ENCODE measurements at regions not wholly inside any gene's neighbourhood (a gene's known extent, or its start where the extent isn't known, plus 50 kb on each side); places are given as distances from the start of the nearest gene placed in this dataset.

DNA sequence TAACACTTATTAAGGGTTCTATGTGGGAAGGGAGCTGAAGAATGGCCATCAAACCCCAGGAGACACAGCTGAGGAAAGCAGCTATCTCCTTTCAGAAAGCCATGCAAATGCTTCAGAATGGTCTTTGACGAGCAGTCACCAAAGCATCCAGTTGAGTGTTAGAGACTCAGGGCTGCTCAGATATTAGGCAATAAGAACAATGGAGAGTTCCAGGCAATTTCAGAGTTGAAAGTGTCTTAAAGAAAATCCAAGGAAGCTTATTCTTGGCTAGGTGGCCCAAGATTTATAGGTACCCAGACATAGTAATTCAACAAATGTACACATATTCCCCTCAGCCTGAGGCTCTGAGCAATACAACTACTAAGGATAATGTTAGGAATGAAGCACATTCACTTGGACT, 180.1 kb upstream of the SOX4 start:
- Histone ChIP-seq H3K23ac (ENCODE audit: low read length) (no peak overlapping the region), H3K36me3 (ENCODE audit: control insufficient read depth in 1 of 2, insufficient read depth in 2 of 2, low read length in 2 of 2) (no peaks in the 10 kb centered on the region), H3K27ac (ENCODE audit: low read depth, low read length) (no peak overlapping the region), H3K4me1 (ENCODE audit: control insufficient read depth in 1 of 2, insufficient read depth in 2 of 2, low read length in 2 of 2) (no peaks in the 10 kb centered on the region), H3K79me1 (ENCODE audit: low read length) (no peaks in the 10 kb centered on the region), H3K9ac (ENCODE audit: low read length) (no peak overlapping the region), H2AFZ (ENCODE audit: insufficient read depth, low read length, poor library complexity) (no peak overlapping the region), H3K18ac (ENCODE audit: low read length) (no peak overlapping the region), H3K4me3 (ENCODE audit: low read depth, low read length) (no peak overlapping the region), H2BK5ac (ENCODE audit: low read depth, low read length, poor library complexity) (no peak overlapping the region), H3K79me2 (ENCODE audit: control insufficient read depth, insufficient read depth, low read length, poor library complexity) (no peaks in the 10 kb centered on the region), H3K27me3 (ENCODE audit: insufficient read depth, low read length) (no peaks in the 10 kb centered on the region), H2AK5ac (ENCODE audit: low read length) (no peak overlapping the region), H3K4ac (ENCODE audit: low read depth, low read length) (no peak overlapping the region), H3K14ac (ENCODE audit: low read length) (no peak overlapping the region), H3K4me2 (ENCODE audit: low read length) (no peak overlapping the region), H4K12ac (ENCODE audit: low read depth, low read length) (no peak overlapping the region), H3K9me3 (ENCODE audit: insufficient read depth, low read depth, low read length) (peaks cover 1% of the 10 kb centered on the region), H2BK120ac (ENCODE audit: insufficient read depth, low read length, poor library complexity) (no peak overlapping the region), H4K8ac (ENCODE audit: low read depth, low read length) (no peak overlapping the region), H4K91ac (ENCODE audit: low read depth, low read length) (no peak overlapping the region), H2BK12ac (ENCODE audit: low read length) (no peak overlapping the region)
- DNase-seq = no peak
- WGBS (ENCODE audit: extremely low coverage, insufficient coverage, insufficient read length) = no CpG with 5 or more reads among the region's 1 CpG

DNA sequence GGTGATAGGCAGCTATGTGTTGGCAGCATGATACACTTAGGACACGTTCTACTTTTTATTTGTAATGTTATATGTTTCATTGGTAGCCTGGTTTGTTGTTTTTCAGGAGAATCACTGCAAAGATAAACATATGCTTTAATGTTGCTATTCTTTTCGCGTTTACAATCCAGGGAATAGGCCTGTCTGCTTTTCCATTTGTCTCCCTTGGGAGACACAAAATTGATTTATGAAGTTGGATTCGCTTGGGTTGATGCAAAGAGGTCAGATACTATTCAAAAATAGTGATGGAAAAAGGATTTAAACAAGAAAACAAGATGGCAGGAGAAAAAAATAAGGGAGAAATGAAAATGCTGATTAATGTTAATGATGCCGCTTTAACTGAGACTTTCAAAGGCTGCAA, 179.5 kb upstream of the SOX4 start:
- Histone ChIP-seq H2BK5ac (ENCODE audit: low read depth, low read length, poor library complexity) (no peak overlapping the region), H4K12ac (ENCODE audit: low read depth, low read length) (no peak overlapping the region), H3K9ac (ENCODE audit: low read length) (no peak overlapping the region), H2BK120ac (ENCODE audit: insufficient read depth, low read length, poor library complexity) (no peak overlapping the region), H3K79me1 (ENCODE audit: low read length) (no peaks in the 10 kb centered on the region), H3K27me3 (ENCODE audit: insufficient read depth, low read length) (no peaks in the 10 kb centered on the region), H3K4me2 (ENCODE audit: low read length) (no peak overlapping the region), H4K8ac (ENCODE audit: low read depth, low read length) (no peak overlapping the region), H3K79me2 (ENCODE audit: control insufficient read depth, insufficient read depth, low read length, poor library complexity) (no peaks in the 10 kb centered on the region), H3K27ac (ENCODE audit: low read depth, low read length) (no peak overlapping the region), H3K4me1 (ENCODE audit: control insufficient read depth in 1 of 2, insufficient read depth in 2 of 2, low read length in 2 of 2) (no peaks in the 10 kb centered on the region), H3K9me3 (ENCODE audit: insufficient read depth, low read depth, low read length) (peaks cover 1% of the 10 kb centered on the region), H2BK12ac (ENCODE audit: low read length) (no peak overlapping the region), H3K4me3 (ENCODE audit: low read depth, low read length) (no peak overlapping the region), H2AFZ (ENCODE audit: insufficient read depth, low read length, poor library complexity) (no peak overlapping the region), H3K4ac (ENCODE audit: low read depth, low read length) (no peak overlapping the region), H4K91ac (ENCODE audit: low read depth, low read length) (no peak overlapping the region), H3K23ac (ENCODE audit: low read length) (no peak overlapping the region), H3K14ac (ENCODE audit: low read length) (no peak overlapping the region), H3K18ac (ENCODE audit: low read length) (no peak overlapping the region), H2AK5ac (ENCODE audit: low read length) (no peak overlapping the region), H3K36me3 (ENCODE audit: control insufficient read depth in 1 of 2, insufficient read depth in 2 of 2, low read length in 2 of 2) (no peaks in the 10 kb centered on the region)
- WGBS (ENCODE audit: extremely low coverage, insufficient coverage, insufficient read length) = no CpG with 5 or more reads among the region's 5 CpGs
- DNase-seq = no peak

DNA sequence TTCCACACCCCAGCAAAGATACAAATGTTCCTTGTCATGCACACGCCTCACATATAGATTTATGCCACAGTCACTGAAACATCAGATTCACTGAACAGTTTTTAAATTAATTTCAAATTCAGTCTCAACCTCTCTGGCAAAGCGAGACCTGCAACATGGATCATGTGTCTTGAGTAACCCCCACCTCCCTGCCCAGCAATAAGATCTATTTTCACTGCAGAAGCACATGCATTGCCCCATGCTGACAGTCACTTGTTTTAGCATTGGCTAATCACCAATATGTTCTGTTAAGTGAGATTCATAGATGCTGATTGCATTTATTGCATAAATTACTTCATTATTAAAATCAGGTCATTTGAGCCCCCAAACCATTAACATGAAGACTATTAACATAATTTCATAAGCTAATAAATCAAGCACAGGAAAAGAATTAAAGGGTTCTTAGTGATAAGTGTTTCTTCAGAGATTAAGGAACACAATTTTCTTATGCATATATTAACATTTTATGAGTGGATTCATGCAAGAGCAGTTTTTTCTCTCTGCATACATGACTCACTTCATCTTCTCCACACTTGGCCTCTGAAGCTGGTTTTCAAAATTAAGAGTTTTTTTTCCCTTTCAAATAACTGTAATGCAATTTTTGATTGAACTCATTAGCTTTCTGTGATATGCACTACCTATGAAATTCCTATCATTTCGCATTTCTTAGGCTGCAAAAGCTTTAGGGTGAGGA, 173.2 kb upstream of the SOX4 start:
- no peak overlapping the region for H2BK5ac ChIP-seq (ENCODE audit: low read depth, low read length, poor library complexity)
- H3K36me3 ChIP-seq (ENCODE audit: control insufficient read depth in 1 of 2, insufficient read depth in 2 of 2, low read length in 2 of 2) = no peaks in the 10 kb centered on the region
- no peak overlapping the region for H3K23ac ChIP-seq (ENCODE audit: low read length)
- no peak overlapping the region for H2AK5ac ChIP-seq (ENCODE audit: low read length)
- no peak overlapping the region for H3K9ac ChIP-seq (ENCODE audit: low read length)
- H2BK120ac ChIP-seq (ENCODE audit: insufficient read depth, low read length, poor library complexity) = no peak overlapping the region
- H4K91ac ChIP-seq (ENCODE audit: low read depth, low read length) = no peak overlapping the region
- no peaks in the 10 kb centered on the region for H3K27me3 ChIP-seq (ENCODE audit: insufficient read depth, low read length)
- no peaks in the 10 kb centered on the region for H3K4me1 ChIP-seq (ENCODE audit: control insufficient read depth in 1 of 2, insufficient read depth in 2 of 2, low read length in 2 of 2)
- H3K79me1 ChIP-seq (ENCODE audit: low read length) = no peaks in the 10 kb centered on the region
- H4K8ac ChIP-seq (ENCODE audit: low read depth, low read length) = no peak overlapping the region
- no peaks in the 10 kb centered on the region for H3K79me2 ChIP-seq (ENCODE audit: control insufficient read depth, insufficient read depth, low read length, poor library complexity)
- H3K4ac ChIP-seq (ENCODE audit: low read depth, low read length) = no peak overlapping the region
- no peak overlapping the region for H4K12ac ChIP-seq (ENCODE audit: low read depth, low read length)
- DNase-seq = no peak
- no peaks in the 10 kb centered on the region for H3K9me3 ChIP-seq (ENCODE audit: insufficient read depth, low read depth, low read length)
- H3K4me3 ChIP-seq (ENCODE audit: low read depth, low read length) = no peak overlapping the region
- no peak overlapping the region for H3K27ac ChIP-seq (ENCODE audit: low read depth, low read length)
- H2BK12ac ChIP-seq (ENCODE audit: low read length) = no peak overlapping the region
- no peak overlapping the region for H3K4me2 ChIP-seq (ENCODE audit: low read length)
- no CpG with 5 or more reads among the region's 3 CpGs for WGBS (ENCODE audit: extremely low coverage, insufficient coverage, insufficient read length)
- no peak overlapping the region for H3K14ac ChIP-seq (ENCODE audit: low read length)
- no peak overlapping the region for H2AFZ ChIP-seq (ENCODE audit: insufficient read depth, low read length, poor library complexity)
- no peak overlapping the region for H3K18ac ChIP-seq (ENCODE audit: low read length)

DNA sequence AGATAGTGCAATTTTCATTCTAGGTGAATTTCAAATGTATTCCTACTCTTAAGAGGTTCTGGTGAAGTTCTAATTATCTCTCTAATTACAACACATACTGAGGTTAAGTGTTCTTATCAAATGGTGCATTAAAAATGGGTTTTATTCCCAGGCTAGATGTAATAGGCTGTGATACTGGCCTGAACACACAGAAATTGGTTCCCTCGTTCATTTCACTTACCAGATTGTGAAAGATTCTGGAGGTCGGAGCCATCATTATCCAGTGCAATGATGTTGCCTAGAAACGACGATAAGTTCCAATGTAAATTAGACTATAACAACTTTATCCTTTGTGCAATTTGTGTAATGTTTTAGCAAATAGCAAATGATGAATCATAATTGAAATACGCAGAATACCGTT, 172.6 kb upstream of the SOX4 start:
- DNase-seq = no peak
- H4K8ac ChIP-seq (ENCODE audit: low read depth, low read length) = no peak overlapping the region
- H3K4me2 ChIP-seq (ENCODE audit: low read length) = no peak overlapping the region
- H3K27ac ChIP-seq (ENCODE audit: low read depth, low read length) = no peak overlapping the region
- no peak overlapping the region for H2BK5ac ChIP-seq (ENCODE audit: low read depth, low read length, poor library complexity)
- no peak overlapping the region for H2BK120ac ChIP-seq (ENCODE audit: insufficient read depth, low read length, poor library complexity)
- no CpG with 5 or more reads among the region's 6 CpGs for WGBS (ENCODE audit: extremely low coverage, insufficient coverage, insufficient read length)
- H2AK5ac ChIP-seq (ENCODE audit: low read length) = no peak overlapping the region
- no peak overlapping the region for H3K18ac ChIP-seq (ENCODE audit: low read length)
- H3K4me1 ChIP-seq (ENCODE audit: control insufficient read depth in 1 of 2, insufficient read depth in 2 of 2, low read length in 2 of 2) = no peaks in the 10 kb centered on the region
- no peak overlapping the region for H3K4ac ChIP-seq (ENCODE audit: low read depth, low read length)
- H4K91ac ChIP-seq (ENCODE audit: low read depth, low read length) = no peak overlapping the region
- no peaks in the 10 kb centered on the region for H3K36me3 ChIP-seq (ENCODE audit: control insufficient read depth in 1 of 2, insufficient read depth in 2 of 2, low read length in 2 of 2)
- no peak overlapping the region for H3K23ac ChIP-seq (ENCODE audit: low read length)
- H2BK12ac ChIP-seq (ENCODE audit: low read length) = no peak overlapping the region
- no peak overlapping the region for H3K4me3 ChIP-seq (ENCODE audit: low read depth, low read length)
- no peaks in the 10 kb centered on the region for H3K27me3 ChIP-seq (ENCODE audit: insufficient read depth, low read length)
- H4K12ac ChIP-seq (ENCODE audit: low read depth, low read length) = no peak overlapping the region
- H3K9ac ChIP-seq (ENCODE audit: low read length) = no peak overlapping the region
- H3K9me3 ChIP-seq (ENCODE audit: insufficient read depth, low read depth, low read length) = no peaks in the 10 kb centered on the region
- H3K79me1 ChIP-seq (ENCODE audit: low read length) = no peaks in the 10 kb centered on the region
- H3K79me2 ChIP-seq (ENCODE audit: control insufficient read depth, insufficient read depth, low read length, poor library complexity) = no peaks in the 10 kb centered on the region
- no peak overlapping the region for H3K14ac ChIP-seq (ENCODE audit: low read length)
- no peak overlapping the region for H2AFZ ChIP-seq (ENCODE audit: insufficient read depth, low read length, poor library complexity)
